H1 (cell line): ENCODE measurements at regions not wholly inside any gene's neighbourhood (a gene's known extent, or its start where the extent isn't known, plus 50 kb on each side); places are given as distances from the start of the nearest gene placed in this dataset.

ENCODE experiments used
- CBX5 ChIP-seq: fragments of 300-800, 300-1000 bp; sonication (generic); IDR thresholded peaks from 2 replicates; pipeline ENCODE4 v1.7.1; 2016; ENCODE audit warnings: antibody characterized with exemption, low read length, low read depth
- CHD7 ChIP-seq: fragments of 300-600 bp; sonication (generic); IDR thresholded peaks from 2 replicates; pipeline ENCODE4 v1.7.1; 2012; ENCODE audit warnings: low read length, moderate library complexity, mild to moderate bottlenecking, inconsistent platforms; ENCODE audit not compliant: insufficient replicate concordance
- CTCF ChIP-seq, 3 experiments: IDR thresholded peaks; 1 replicate in 2 of 3; 2 replicates in 1 of 3; pipeline versions ENCODE4 v1.5.1 to v1.6.1; 2011; ENCODE audit warnings: low read length in 3 of 3, mild to moderate bottlenecking in 3 of 3, inconsistent platforms in 2 of 3, low read depth in 1 of 3, moderate library complexity in 1 of 3; ENCODE audit not compliant: insufficient read depth in 1 of 3; ENCODE audit errors: control extremely low read depth in 1 of 3
- HDAC6 ChIP-seq: IDR thresholded peaks from one replicate; pipeline ENCODE4 v1.7.1; 2012; ENCODE audit warnings: low read depth, mild to moderate bottlenecking, inconsistent platforms, low read length, moderate library complexity
- MAX ChIP-seq: IDR thresholded peaks from 2 replicates; pipeline ENCODE4 v1.6.1; 2012; ENCODE audit warnings: inconsistent platforms
- RXRA ChIP-seq: IDR thresholded peaks from 2 replicates; pipeline ENCODE4 v1.6.1; 2011; ENCODE audit warnings: low read depth, mild to moderate bottlenecking, low read length, moderate library complexity; ENCODE audit not compliant: insufficient read depth
- SRF ChIP-seq: IDR thresholded peaks from 2 replicates; pipeline ENCODE4 v1.6.1; 2011; ENCODE audit warnings: mild to moderate bottlenecking, low read depth, low read length, moderate library complexity
- TAF1 ChIP-seq: IDR thresholded peaks from 2 replicates; pipeline ENCODE4 v1.6.1; 2011; ENCODE audit warnings: mild to moderate bottlenecking, low read depth, low read length
- TCF12 ChIP-seq: IDR thresholded peaks from 2 replicates; pipeline ENCODE4 v1.6.1; 2011; ENCODE audit warnings: low read depth, mild to moderate bottlenecking, low read length

DNA sequence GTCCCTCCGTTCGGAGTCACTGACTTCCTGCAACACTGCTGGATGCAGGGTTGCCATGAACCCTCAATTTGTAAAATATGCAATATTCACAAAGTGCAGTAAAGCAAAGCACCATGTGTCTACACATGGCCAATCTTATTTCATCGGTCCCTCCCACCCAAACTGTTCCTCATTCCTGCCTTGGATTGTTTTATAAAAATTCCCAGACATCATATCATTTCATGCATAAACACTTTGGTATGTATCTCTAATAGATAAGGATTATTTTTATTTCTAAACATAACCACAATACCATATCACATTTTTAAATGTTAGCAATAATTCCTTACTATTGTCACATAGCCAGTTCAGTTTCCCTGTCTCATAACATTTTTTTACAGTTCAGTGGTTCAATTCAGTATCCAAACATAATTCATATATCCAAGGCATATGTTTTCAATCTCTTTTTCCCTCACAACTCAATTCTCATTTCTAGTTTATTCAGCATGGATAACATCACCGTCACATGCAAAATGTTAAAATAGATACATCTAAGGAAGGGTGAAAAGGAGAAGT, 82.0 kb upstream of the PCAT7 start (continued):
- TF ChIP-seq HDAC6 = no peak
- TF ChIP-seq SRF = no peak
- TF ChIP-seq RXRA = no peak
- no peak for TF ChIP-seq CBX5
- TF ChIP-seq CTCF (IDR thresholded peaks at IDR 0.05; ENCODE audit: control extremely low read depth in 1 of 3, insufficient read depth in 1 of 3, low read depth in 1 of 3, low read length in 3 of 3) = no peak
- TF ChIP-seq TCF12 = no peak
- TF ChIP-seq CHD7 = no peak
- TF ChIP-seq TAF1 = no peak
- no peak for TF ChIP-seq MAX
